IMR-90 (cell line): ENCODE measurements at regions not wholly inside any gene's neighbourhood (a gene's known extent, or its start where the extent isn't known, plus 50 kb on each side); places are given as distances from the start of the nearest gene placed in this dataset.

ENCODE experiments used
- ATAC-seq: fragments of 200-7000 bp; cut with Tn5 transposase; 2 replicates; pipeline ENCODE4 v1.9.1; 2020; ENCODE audit warnings: low read depth, mild to moderate bottlenecking, moderate library complexity
- BruUV-seq: library from RNA; stranded (reverse); fragments of 400-500 nt; replicated peaks from 2 replicates; lab custom pipeline; 2021; lab: Mats Ljungman, UMichigan
- CTCF ChIA-PET: fragments of 300-600 bp; formaldehyde crosslinking; extraction: SDS; loops from one replicate; lab custom pipeline; 2021; ENCODE audit warnings: antibody characterized with exemption; lab: Yijun Ruan, JAX
- POLR2A ChIA-PET: fragments of 300-600 bp; sonication (Branson Sonifier 250); formaldehyde crosslinking; loops from one replicate; lab custom pipeline; 2022; ENCODE audit warnings: antibody characterized with exemption; ENCODE audit not compliant: unreplicated experiment; lab: Charles Lee
- DNase-seq: peaks from one replicate; pipeline ENCODE4 v3.0.0; 2013
- H2AFZ ChIP-seq: replicated peaks from 2 replicates; pipeline ENCODE3; 2013; ENCODE audit warnings: low read length, mild to moderate bottlenecking; ENCODE audit not compliant: poor library complexity
- H2AK5ac ChIP-seq: 2 replicates; pipeline ENCODE4 v1.6.1; 2013; ENCODE audit warnings: low read depth, low read length, inconsistent platforms
- H2AK9ac ChIP-seq: replicated peaks from 2 replicates; pipeline ENCODE3; 2013; ENCODE audit warnings: mild to moderate bottlenecking, low read depth, low read length, moderate library complexity; ENCODE audit not compliant: poor library complexity
- H2BK120ac ChIP-seq: 2 replicates; pipeline ENCODE4 v1.6.1; 2013; ENCODE audit warnings: low read depth, low read length, inconsistent platforms
- H2BK15ac ChIP-seq: 3 replicates; pipeline ENCODE4 v1.6.1; 2013; ENCODE audit warnings: low read depth, low read length, inconsistent platforms
- H2BK20ac ChIP-seq: 2 replicates; pipeline ENCODE4 v1.6.1; 2013; ENCODE audit warnings: low read depth, mild to moderate bottlenecking, inconsistent platforms, low read length, moderate library complexity
- H2BK5ac ChIP-seq: 2 replicates; pipeline ENCODE4 v1.6.1; 2013; ENCODE audit warnings: mild to moderate bottlenecking, low read depth, low read length, inconsistent platforms; ENCODE audit not compliant: poor library complexity, severe bottlenecking
- H3K14ac ChIP-seq: replicated peaks from 2 replicates; pipeline ENCODE4 v1.6.1; 2013; ENCODE audit warnings: low read depth, low read length, inconsistent platforms
- H3K18ac ChIP-seq: 2 replicates; pipeline ENCODE4 v1.6.1; 2013; ENCODE audit warnings: low read depth, low read length, control low read depth
- H3K23ac ChIP-seq: 2 replicates; pipeline ENCODE4 v1.6.1; 2013; ENCODE audit warnings: low read depth, low read length, inconsistent platforms
- H3K27ac ChIP-seq: 2 replicates; pipeline ENCODE4 v1.5.1; 2013; ENCODE audit warnings: mild to moderate bottlenecking, control low read depth, low read length; ENCODE audit not compliant: insufficient read depth
- H3K27me3 ChIP-seq: 2 replicates; pipeline ENCODE4 v1.6.1; 2013; ENCODE audit warnings: low read length; ENCODE audit not compliant: control insufficient read depth, insufficient read depth
- H3K36me3 ChIP-seq: 2 replicates; pipeline ENCODE4 v1.6.1; 2013; ENCODE audit warnings: low read length, mixed read lengths; ENCODE audit not compliant: control insufficient read depth, insufficient read depth
- H3K4ac ChIP-seq: 2 replicates; pipeline ENCODE4 v1.6.1; 2013; ENCODE audit warnings: low read depth, low read length, inconsistent platforms
- H3K4me1 ChIP-seq: 2 replicates; pipeline ENCODE4 v1.6.1; 2013; ENCODE audit warnings: low read length, mixed read lengths; ENCODE audit not compliant: control insufficient read depth, insufficient read depth
- H3K4me2 ChIP-seq: 2 replicates; pipeline ENCODE4 v1.6.1; 2013; ENCODE audit warnings: low read depth, mild to moderate bottlenecking, control low read depth, low read length, moderate library complexity
- H3K4me3 ChIP-seq: 2 replicates; pipeline ENCODE4 v1.5.1; 2013; ENCODE audit warnings: low read depth, mild to moderate bottlenecking, control low read depth, low read length, moderate library complexity; ENCODE audit not compliant: insufficient read depth
- H3K56ac ChIP-seq: 2 replicates; pipeline ENCODE4 v1.6.1; 2013; ENCODE audit warnings: low read length, inconsistent platforms; ENCODE audit not compliant: insufficient read depth; ENCODE audit errors: extremely low read depth
- H3K79me1 ChIP-seq, 2 experiments: 2 replicates each; pipeline ENCODE4 v1.6.1; 2013; ENCODE audit warnings: low read length in 2 of 2, inconsistent platforms in 1 of 2, low read depth in 1 of 2
- H3K9ac ChIP-seq: 2 replicates; pipeline ENCODE4 v1.6.1; 2013; ENCODE audit warnings: low read depth, low read length, control low read depth
- H3K9me1 ChIP-seq: 2 replicates; pipeline ENCODE4 v1.6.1; 2013; ENCODE audit warnings: low read length, inconsistent platforms; ENCODE audit not compliant: insufficient read depth
- H3K9me3 ChIP-seq: 2 replicates; pipeline ENCODE4 v1.6.1; 2013; ENCODE audit warnings: low read length; ENCODE audit not compliant: control insufficient read depth, insufficient read depth
- H4K20me1 ChIP-seq: 2 replicates; pipeline ENCODE4 v1.6.1; 2013; ENCODE audit warnings: low read length, inconsistent platforms; ENCODE audit not compliant: insufficient read depth
- H4K5ac ChIP-seq: 2 replicates; pipeline ENCODE4 v1.6.1; 2013; ENCODE audit warnings: mild to moderate bottlenecking, low read depth, low read length, control low read depth
- H4K8ac ChIP-seq, 2 experiments: 2 replicates each; pipeline ENCODE4 v1.6.1; 2013; ENCODE audit warnings: low read depth in 2 of 2, low read length in 2 of 2, control low read depth in 1 of 2, inconsistent platforms in 1 of 2
- H4K91ac ChIP-seq: 2 replicates; pipeline ENCODE4 v1.6.1; 2013; ENCODE audit warnings: low read depth, low read length, inconsistent platforms; ENCODE audit not compliant: insufficient read depth
- BHLHE40 ChIP-seq: fragments of 150-350 bp; IDR thresholded peaks from 2 replicates; pipeline ENCODE4 v1.6.1; 2016; ENCODE audit warnings: mild to moderate bottlenecking, low read depth, low read length
- CEBPB ChIP-seq: IDR thresholded peaks from 2 replicates; pipeline ENCODE4 v1.6.1; 2012; ENCODE audit warnings: low read depth, low read length, improper control_type of control experiment
- CHD1 ChIP-seq: IDR thresholded peaks from 2 replicates; pipeline ENCODE4 v1.6.1; 2012; ENCODE audit warnings: low read depth, low read length, improper control_type of control experiment
- FOS ChIP-seq: fragments of 150-350 bp; IDR thresholded peaks from 2 replicates; pipeline ENCODE4 v1.6.1; 2016; ENCODE audit warnings: low read depth, low read length
- MAFK ChIP-seq: IDR thresholded peaks from 2 replicates; pipeline ENCODE4 v1.6.1; 2012; ENCODE audit warnings: low read depth, low read length, improper control_type of control experiment
- MAZ ChIP-seq: IDR thresholded peaks from 2 replicates; pipeline ENCODE4 v1.6.1; 2012; ENCODE audit warnings: low read depth, mild to moderate bottlenecking, low read length, improper control_type of control experiment, moderate library complexity, borderline replicate concordance
- MXI1 ChIP-seq: IDR thresholded peaks from 2 replicates; pipeline ENCODE4 v1.6.1; 2012; ENCODE audit warnings: low read depth, mild to moderate bottlenecking, low read length, moderate library complexity, borderline replicate concordance
- NFE2L2 ChIP-seq: fragments of 150-350 bp; IDR thresholded peaks from 2 replicates; pipeline ENCODE4 v1.6.1; 2016; ENCODE audit warnings: low read depth, mild to moderate bottlenecking, low read length
- POLR2A ChIP-seq: IDR thresholded peaks from 2 replicates; pipeline ENCODE4 v1.6.1; 2012; ENCODE audit warnings: mild to moderate bottlenecking, low read depth, low read length
- RAD21 ChIP-seq: IDR thresholded peaks from 2 replicates; pipeline ENCODE4 v1.6.1; 2012; ENCODE audit warnings: low read length, improper control_type of control experiment
- RCOR1 ChIP-seq: IDR thresholded peaks from 2 replicates; pipeline ENCODE4 v1.6.1; 2012; ENCODE audit warnings: mild to moderate bottlenecking, low read length, improper control_type of control experiment; ENCODE audit not compliant: insufficient replicate concordance
- RFX5 ChIP-seq: IDR thresholded peaks from 2 replicates; pipeline ENCODE4 v1.8.0; 2012; ENCODE audit warnings: low read depth, mild to moderate bottlenecking, low read length, moderate library complexity
- SMC3 ChIP-seq: fragments of 150-350 bp; IDR thresholded peaks from 2 replicates; pipeline ENCODE4 v1.6.1; 2016; ENCODE audit warnings: low read depth, mild to moderate bottlenecking, antibody characterized with exemption, low read length, moderate library complexity
- WGBS, 2 experiments: methylation state at CpG; one replicate each; pipeline versions ENCODE4 v1.1.5 to v1.1.7; 2013; ENCODE audit warnings: missing lambda C conversion rate in 2 of 2; ENCODE audit not compliant: insufficient read length in 1 of 2; ENCODE audit errors: extremely low coverage in 2 of 2; 5-methylcytosine and 5-hydroxymethylcytosine counted together
- dilution Hi-C: fragments of 300-500 bp; cut with HindIII; formaldehyde crosslinking; loops from one replicate; pipeline ENCODE4 v1.14.3; 2018; ENCODE audit warnings: low sequenced_read_pairs; ENCODE audit not compliant: unreplicated experiment
- in situ Hi-C: fragments of 300-500 bp; cut with MboI; formaldehyde crosslinking; loops from 3 replicates; pipeline ENCODE4 v1.14.3; 2019; ENCODE audit warnings: low sequenced_read_pairs, inconsistent platforms, mixed read lengths
- intact Hi-C: fragments of 100-400 bp; cut with micrococcal nuclease; formaldehyde crosslinking; loops from 2 replicates; pipeline ENCODE4 v1.10.0; 2022
- TF ChIP-seq, protein P1 (sequence below): fragments of 150-350 bp; IDR thresholded peaks from 2 replicates; pipeline ENCODE4 v1.6.1; 2017; ENCODE audit warnings: mild to moderate bottlenecking, antibody characterized with exemption, low read length, low read depth
- TF ChIP-seq, protein P2 (sequence below): conservative IDR thresholded peaks from 2 replicates; pipeline ENCODE4 v1.5.1; 2012; ENCODE audit warnings: mild to moderate bottlenecking, low read depth, low read length, improper control_type of control experiment
- TF ChIP-seq, protein P3 (sequence below): fragments of 150-350 bp; IDR thresholded peaks from 2 replicates; pipeline ENCODE4 v1.6.1; 2016; ENCODE audit warnings: low read depth, mild to moderate bottlenecking, low read length, moderate library complexity, borderline replicate concordance

DNA sequence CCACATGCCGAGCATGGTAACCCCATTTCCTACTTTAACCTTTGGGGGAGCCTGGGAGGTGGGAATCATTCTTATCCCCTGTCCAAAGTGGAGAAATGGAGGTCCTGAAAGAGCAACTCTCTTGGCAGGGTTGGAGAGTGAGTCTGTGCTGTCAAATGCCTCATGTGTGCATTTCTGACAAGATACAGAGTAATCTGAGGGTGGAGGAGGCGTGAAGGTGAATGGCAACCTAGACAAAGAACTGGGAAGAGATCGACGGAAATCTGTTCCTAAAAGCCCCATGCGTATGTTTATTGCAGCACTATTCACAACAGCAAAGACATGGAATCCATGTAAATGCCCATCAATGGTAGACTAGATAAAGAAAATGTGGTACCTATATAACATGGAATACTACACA, 63.8 kb upstream of the USP29 start:
- H3K27ac ChIP-seq, result no peak overlapping the region
- no peak overlapping the region for H3K4me2 ChIP-seq
- H3K4me3 ChIP-seq, result no peak overlapping the region
- no peak overlapping the region for H3K23ac ChIP-seq
- no peak overlapping the region for H4K8ac ChIP-seq
- H3K36me3 ChIP-seq, result no peaks in the 10 kb centered on the region
- in situ Hi-C loops, result no loop called here
- H3K56ac ChIP-seq, result no peak overlapping the region; the same call in 1 of the 2 replicates
- no peak overlapping the region for H2BK20ac ChIP-seq
- H4K91ac ChIP-seq, result no peak overlapping the region
- dilution Hi-C loops, result no loop called here
- ATAC-seq (no peak), DNase-seq (no peak)
- BruUV-seq, result no TSS peak
- no peak for TF ChIP-seq RAD21
- no peak for TF ChIP-seq MAZ
- TF ChIP-seq NFE2L2, result no peak
- no peak for TF ChIP-seq MAFK
- TF ChIP-seq CHD1, result no peak
- TF ChIP-seq, protein P1, sequence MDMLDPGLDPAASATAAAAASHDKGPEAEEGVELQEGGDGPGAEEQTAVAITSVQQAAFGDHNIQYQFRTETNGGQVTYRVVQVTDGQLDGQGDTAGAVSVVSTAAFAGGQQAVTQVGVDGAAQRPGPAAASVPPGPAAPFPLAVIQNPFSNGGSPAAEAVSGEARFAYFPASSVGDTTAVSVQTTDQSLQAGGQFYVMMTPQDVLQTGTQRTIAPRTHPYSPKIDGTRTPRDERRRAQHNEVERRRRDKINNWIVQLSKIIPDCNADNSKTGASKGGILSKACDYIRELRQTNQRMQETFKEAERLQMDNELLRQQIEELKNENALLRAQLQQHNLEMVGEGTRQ, result no peak
- TF ChIP-seq BHLHE40, result no peak
- no peak for TF ChIP-seq RCOR1
- TF ChIP-seq SMC3, result no peak
- no peak for TF ChIP-seq RFX5
- TF ChIP-seq, protein P2, sequence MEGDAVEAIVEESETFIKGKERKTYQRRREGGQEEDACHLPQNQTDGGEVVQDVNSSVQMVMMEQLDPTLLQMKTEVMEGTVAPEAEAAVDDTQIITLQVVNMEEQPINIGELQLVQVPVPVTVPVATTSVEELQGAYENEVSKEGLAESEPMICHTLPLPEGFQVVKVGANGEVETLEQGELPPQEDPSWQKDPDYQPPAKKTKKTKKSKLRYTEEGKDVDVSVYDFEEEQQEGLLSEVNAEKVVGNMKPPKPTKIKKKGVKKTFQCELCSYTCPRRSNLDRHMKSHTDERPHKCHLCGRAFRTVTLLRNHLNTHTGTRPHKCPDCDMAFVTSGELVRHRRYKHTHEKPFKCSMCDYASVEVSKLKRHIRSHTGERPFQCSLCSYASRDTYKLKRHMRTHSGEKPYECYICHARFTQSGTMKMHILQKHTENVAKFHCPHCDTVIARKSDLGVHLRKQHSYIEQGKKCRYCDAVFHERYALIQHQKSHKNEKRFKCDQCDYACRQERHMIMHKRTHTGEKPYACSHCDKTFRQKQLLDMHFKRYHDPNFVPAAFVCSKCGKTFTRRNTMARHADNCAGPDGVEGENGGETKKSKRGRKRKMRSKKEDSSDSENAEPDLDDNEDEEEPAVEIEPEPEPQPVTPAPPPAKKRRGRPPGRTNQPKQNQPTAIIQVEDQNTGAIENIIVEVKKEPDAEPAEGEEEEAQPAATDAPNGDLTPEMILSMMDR, result no peak
- no peak for TF ChIP-seq CEBPB
- TF ChIP-seq, protein P3, sequence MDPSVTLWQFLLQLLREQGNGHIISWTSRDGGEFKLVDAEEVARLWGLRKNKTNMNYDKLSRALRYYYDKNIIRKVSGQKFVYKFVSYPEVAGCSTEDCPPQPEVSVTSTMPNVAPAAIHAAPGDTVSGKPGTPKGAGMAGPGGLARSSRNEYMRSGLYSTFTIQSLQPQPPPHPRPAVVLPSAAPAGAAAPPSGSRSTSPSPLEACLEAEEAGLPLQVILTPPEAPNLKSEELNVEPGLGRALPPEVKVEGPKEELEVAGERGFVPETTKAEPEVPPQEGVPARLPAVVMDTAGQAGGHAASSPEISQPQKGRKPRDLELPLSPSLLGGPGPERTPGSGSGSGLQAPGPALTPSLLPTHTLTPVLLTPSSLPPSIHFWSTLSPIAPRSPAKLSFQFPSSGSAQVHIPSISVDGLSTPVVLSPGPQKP, result no peak
- TF ChIP-seq POLR2A, result no peak
- TF ChIP-seq FOS, result no peak
- no peak for TF ChIP-seq MXI1
- no peak overlapping the region for H2BK5ac ChIP-seq
- H2AK5ac ChIP-seq, result no peak overlapping the region
- intact Hi-C loops, result no loop called here
- no peaks in the 10 kb centered on the region for H3K4me1 ChIP-seq
- no CpG with 5 or more reads among the region's 5 CpGs for WGBS, 2 experiments
- no peak overlapping the region for H3K14ac ChIP-seq
- H4K20me1 ChIP-seq, result no peaks in the 10 kb centered on the region
- H3K4ac ChIP-seq, result no peak overlapping the region
- H3K79me1 ChIP-seq, result no peaks in the 10 kb centered on the region
- H4K5ac ChIP-seq, result no peak overlapping the region
- H2BK120ac ChIP-seq, result no peak overlapping the region
- no peak overlapping the region for H2AFZ ChIP-seq
- H3K18ac ChIP-seq, result no peak overlapping the region
- no peaks in the 10 kb centered on the region for H3K9me1 ChIP-seq
- no peaks in the 10 kb centered on the region for H3K27me3 ChIP-seq
- peaks cover 27% of the 10 kb centered on the region for H3K9me3 ChIP-seq
- POLR2A ChIA-PET, result no interaction called here
- no peak overlapping the region for H2AK9ac ChIP-seq
- no peak overlapping the region for H2BK15ac ChIP-seq
- no peak overlapping the region for H3K9ac ChIP-seq
- CTCF ChIA-PET, result no interaction called here
